ENCODE measurements at regions not wholly inside any gene's neighbourhood (a gene's known extent, or its start where the extent isn't known, plus 50 kb on each side); places are given as distances from the start of the nearest gene placed in this dataset.
"Not testable (repeated sequence)": the region's sequence is repeated elsewhere in the genome, so short reads cannot be mapped to it uniquely, and the experiment has no call there.

- WGBS = 55% methylated on average over 6 of the region's 6 CpGs
- H3K9me3 ChIP-seq (ENCODE audit: control insufficient read depth, low read length) = no peaks in the 10 kb centered on the region
- no peak overlapping the region for H3K4me3 ChIP-seq (ENCODE audit: low read length)
- peak in 1 of 3 donors; percentile 60 for DNase-seq
- intact Hi-C loops (cut with DNase I) = loop anchor here (5.0 to 10.0 kb wide), 2 partner anchors 224 to 234 kb away; partner anchors contain the start of gene EFNB1 (in 4 of the 4)
- H3K4me1 ChIP-seq (ENCODE audit: control insufficient read depth, insufficient read depth, low read length) = no peaks in the 10 kb centered on the region
- no peak overlapping the region for H3K27ac ChIP-seq (ENCODE audit: low read length)
- no peaks in the 10 kb centered on the region for H3K27me3 ChIP-seq (ENCODE audit: control insufficient read depth, insufficient read depth)
- ATAC-seq = peak; percentile 86 to 91
These were observed 104.4 kb downstream of the PJA1 start for GRCh38 chrX:69060631-69061408.

- H3K4me1 ChIP-seq (ENCODE audit: control insufficient read depth, insufficient read depth, low read length) = no peaks in the 10 kb centered on the region
- no peaks in the 10 kb centered on the region for H3K27me3 ChIP-seq (ENCODE audit: control insufficient read depth, insufficient read depth)
- H3K9me3 ChIP-seq (ENCODE audit: control insufficient read depth, low read length) = no peaks in the 10 kb centered on the region
- no peak overlapping the region for H3K27ac ChIP-seq (ENCODE audit: low read length)
- ATAC-seq (no peak), DNase-seq (no peak)
- intact Hi-C loops (cut with DNase I) = no loop called here
- no peak overlapping the region for H3K4me3 ChIP-seq (ENCODE audit: low read length)
- 89% methylated on average over 3 of the region's 3 CpGs for WGBS
These were observed 110.1 kb downstream of the PJA1 start for GRCh38 chrX:69055193-69055592.

GRCh38 chrX:69054497-69054896 lies 110.8 kb downstream of the PJA1 start:
- ATAC-seq; intact Hi-C loops (cut with DNase I); H3K27ac ChIP-seq (ENCODE audit: low read length); H3K4me3 ChIP-seq (ENCODE audit: low read length); H3K9me3 ChIP-seq (ENCODE audit: control insufficient read depth, low read length); H3K4me1 ChIP-seq (ENCODE audit: control insufficient read depth, insufficient read depth, low read length); DNase-seq; H3K27me3 ChIP-seq (ENCODE audit: control insufficient read depth, insufficient read depth): not testable (repeated sequence)
- WGBS = 95% methylated on average over 3 of the region's 3 CpGs

GRCh38 chrX:69051901-69052300 lies 113.4 kb downstream of the PJA1 start:
- H3K4me1 ChIP-seq (ENCODE audit: control insufficient read depth, insufficient read depth, low read length) = no peaks in the 10 kb centered on the region
- ATAC-seq (no peak), DNase-seq (no peak)
- intact Hi-C loops (cut with DNase I) = no loop called here
- 90% methylated on average over 3 of the region's 3 CpGs for WGBS
- no peaks in the 10 kb centered on the region for H3K27me3 ChIP-seq (ENCODE audit: control insufficient read depth, insufficient read depth)
- H3K9me3 ChIP-seq (ENCODE audit: control insufficient read depth, low read length) = no peaks in the 10 kb centered on the region
- H3K27ac ChIP-seq (ENCODE audit: low read length) = no peak overlapping the region
- H3K4me3 ChIP-seq (ENCODE audit: low read length) = no peak overlapping the region

GRCh38 chrX:69050051-69050765 lies 115.0 kb downstream of the PJA1 start:
- Histone ChIP-seq H3K4me3 (ENCODE audit: low read length) (no peak overlapping the region), H3K4me1 (ENCODE audit: control insufficient read depth, insufficient read depth, low read length) (no peaks in the 10 kb centered on the region), H3K27ac (ENCODE audit: low read length) (no peak overlapping the region), H3K27me3 (ENCODE audit: control insufficient read depth, insufficient read depth) (no peaks in the 10 kb centered on the region), H3K9me3 (ENCODE audit: control insufficient read depth, low read length) (no peaks in the 10 kb centered on the region)
- DNase-seq = no peak
- intact Hi-C loops (cut with DNase I) = no loop called here
- 94% methylated on average over 4 of the region's 4 CpGs for WGBS
- ATAC-seq = no peak

- intact Hi-C loops (cut with DNase I) = no loop called here
- WGBS = 96% methylated on average over 1 of the region's 1 CpG
These were observed 118.2 kb downstream of the PJA1 start for GRCh38 chrX:69046996-69047490.

GRCh38 chrX:69045616-69046345 lies 119.5 kb downstream of the PJA1 start:
- Histone ChIP-seq H3K27ac (ENCODE audit: low read length) (no peak overlapping the region), H3K4me3 (ENCODE audit: low read length) (no peak overlapping the region), H3K4me1 (ENCODE audit: control insufficient read depth, insufficient read depth, low read length) (no peaks in the 10 kb centered on the region), H3K9me3 (ENCODE audit: control insufficient read depth, low read length) (no peaks in the 10 kb centered on the region), H3K27me3 (ENCODE audit: control insufficient read depth, insufficient read depth) (no peaks in the 10 kb centered on the region)
- 96% methylated on average over 2 of the region's 2 CpGs for WGBS
- intact Hi-C loops (cut with DNase I) = no loop called here
- DNase-seq = no peak
- ATAC-seq = no peak

More at GRCh38 chrX:69046996-69047490, 118.2 kb downstream of the PJA1 start:
- H3K27ac ChIP-seq (ENCODE audit: low read length) = no peak overlapping the region
- DNase-seq (no peak), ATAC-seq (no peak)
- no peaks in the 10 kb centered on the region for H3K9me3 ChIP-seq (ENCODE audit: control insufficient read depth, low read length)
- no peaks in the 10 kb centered on the region for H3K4me1 ChIP-seq (ENCODE audit: control insufficient read depth, insufficient read depth, low read length)
- no peaks in the 10 kb centered on the region for H3K27me3 ChIP-seq (ENCODE audit: control insufficient read depth, insufficient read depth)
- H3K4me3 ChIP-seq (ENCODE audit: low read length) = no peak overlapping the region

- intact Hi-C loops (cut with DNase I) = no loop called here
- no peaks in the 10 kb centered on the region for H3K4me1 ChIP-seq (ENCODE audit: control insufficient read depth, insufficient read depth, low read length)
- H3K9me3 ChIP-seq (ENCODE audit: control insufficient read depth, low read length) = no peaks in the 10 kb centered on the region
- H3K27me3 ChIP-seq (ENCODE audit: control insufficient read depth, insufficient read depth) = no peaks in the 10 kb centered on the region
- ATAC-seq (no peak), DNase-seq (no peak)
- no peak overlapping the region for H3K4me3 ChIP-seq (ENCODE audit: low read length)
- H3K27ac ChIP-seq (ENCODE audit: low read length) = no peak overlapping the region
- 87% methylated on average over 1 of the region's 1 CpG for WGBS
These were observed 126.4 kb downstream of the PJA1 start for GRCh38 chrX:69038816-69039215.

- WGBS = 94% methylated on average over 6 of the region's 6 CpGs
- no peaks in the 10 kb centered on the region for H3K27me3 ChIP-seq (ENCODE audit: control insufficient read depth, insufficient read depth)
- no peak overlapping the region for H3K27ac ChIP-seq (ENCODE audit: low read length)
- intact Hi-C loops (cut with DNase I) = no loop called here
- no peak for DNase-seq
- no peaks in the 10 kb centered on the region for H3K4me1 ChIP-seq (ENCODE audit: control insufficient read depth, insufficient read depth, low read length)
- no peaks in the 10 kb centered on the region for H3K9me3 ChIP-seq (ENCODE audit: control insufficient read depth, low read length)
- no peak overlapping the region for H3K4me3 ChIP-seq (ENCODE audit: low read length)
- ATAC-seq = no peak
These were observed 127.1 kb downstream of the PJA1 start for GRCh38 chrX:69038188-69038587.

GRCh38 chrX:69037786-69038185 lies 127.5 kb downstream of the PJA1 start:
- DNase-seq = no peak
- 96% methylated on average over 3 of the region's 3 CpGs for WGBS
- intact Hi-C loops (cut with DNase I) = no loop called here

More at GRCh38 chrX:69037786-69038185, 127.5 kb downstream of the PJA1 start:
- H3K27ac ChIP-seq (ENCODE audit: low read length) = no peak overlapping the region
- no peak for ATAC-seq
- no peaks in the 10 kb centered on the region for H3K4me1 ChIP-seq (ENCODE audit: control insufficient read depth, insufficient read depth, low read length)
- no peaks in the 10 kb centered on the region for H3K27me3 ChIP-seq (ENCODE audit: control insufficient read depth, insufficient read depth)
- no peaks in the 10 kb centered on the region for H3K9me3 ChIP-seq (ENCODE audit: control insufficient read depth, low read length)
- H3K4me3 ChIP-seq (ENCODE audit: low read length) = no peak overlapping the region

All from right cardiac atrium (tissue), 5 donors.